Endodermal cell (in vitro differentiated cells): ENCODE measurements at regions not wholly inside any gene's neighbourhood (a gene's known extent, or its start where the extent isn't known, plus 50 kb on each side); places are given as distances from the start of the nearest gene placed in this dataset.
A peak's percentile ranks its signal among the peaks of the same experiment; 100 is the strongest.

Experiments used
- DNase-seq: peaks from one replicate; pipeline ENCODE4 v3.0.0-alpha.2; 2017
- H3K27ac ChIP-seq: 2 replicates; pipeline ENCODE4 v1.5.1; 2013; ENCODE audit warnings: mild to moderate bottlenecking, low read depth, low read length, moderate library complexity
- H3K27me3 ChIP-seq: 2 replicates; pipeline ENCODE4 v1.6.1; 2013; ENCODE audit warnings: mild to moderate bottlenecking, low read length, moderate library complexity; ENCODE audit not compliant: insufficient read depth, control insufficient read depth, poor library complexity, severe bottlenecking
- H3K36me3 ChIP-seq: 2 replicates; pipeline ENCODE4 v1.7.0; 2013; ENCODE audit warnings: mild to moderate bottlenecking, low read length, moderate library complexity; ENCODE audit not compliant: control insufficient read depth, insufficient read depth
- H3K4me1 ChIP-seq: one replicate; pipeline ENCODE4 v1.7.0; 2013; ENCODE audit warnings: low read length; ENCODE audit not compliant: control insufficient read depth, insufficient read depth
- H3K4me3 ChIP-seq: 2 replicates; pipeline ENCODE4 v1.5.1; 2013; ENCODE audit warnings: mild to moderate bottlenecking, low read length, moderate library complexity
- H3K9ac ChIP-seq: 2 replicates; pipeline ENCODE4 v1.6.1; 2013; ENCODE audit warnings: mild to moderate bottlenecking, low read length, moderate library complexity; ENCODE audit not compliant: poor library complexity, severe bottlenecking; ENCODE audit errors: extremely low read depth
- H3K9me3 ChIP-seq: 2 replicates; pipeline ENCODE4 v1.6.1; 2013; ENCODE audit warnings: mild to moderate bottlenecking, low read length, moderate library complexity; ENCODE audit not compliant: control insufficient read depth
- H3K27ac Mint-ChIP-seq: 2 replicates; pipeline ENCODE4 v1.8.0; 2020; ENCODE audit warnings: mixed read lengths
- H3K27me3 Mint-ChIP-seq: 2 replicates; pipeline ENCODE4 v1.8.0; 2021; ENCODE audit warnings: mild to moderate bottlenecking, mixed read lengths; ENCODE audit not compliant: insufficient read depth
- H3K36me3 Mint-ChIP-seq: 2 replicates; pipeline ENCODE4 v1.8.0; 2020; ENCODE audit warnings: low read depth, mixed read lengths
- H3K4me1 Mint-ChIP-seq: 2 replicates; pipeline ENCODE4 v1.8.0; 2020; ENCODE audit warnings: mixed read lengths
- H3K4me3 Mint-ChIP-seq: 2 replicates; pipeline ENCODE4 v1.8.0; 2020; ENCODE audit warnings: mild to moderate bottlenecking, moderate library complexity, mixed read lengths
- H3K9me3 Mint-ChIP-seq: 2 replicates; pipeline ENCODE4 v1.8.0; 2020; ENCODE audit warnings: mild to moderate bottlenecking, mixed read lengths
- WGBS, 2 experiments: methylation state at CpG; one replicate each; pipeline versions ENCODE4 v1.1.5 to v1.1.7; 2013; ENCODE audit warnings: missing lambda C conversion rate in 2 of 2, mixed read lengths in 1 of 2; ENCODE audit not compliant: insufficient coverage in 1 of 2, insufficient read length in 1 of 2; 5-methylcytosine and 5-hydroxymethylcytosine counted together
- TF ChIP-seq, protein P1 (sequence below): fragments of 200-600 bp; sonication (generic); conservative IDR thresholded peaks from 2 replicates; pipeline ENCODE4 v1.5.0; 2021; ENCODE audit warnings: antibody characterized with exemption, mild to moderate bottlenecking

DNA sequence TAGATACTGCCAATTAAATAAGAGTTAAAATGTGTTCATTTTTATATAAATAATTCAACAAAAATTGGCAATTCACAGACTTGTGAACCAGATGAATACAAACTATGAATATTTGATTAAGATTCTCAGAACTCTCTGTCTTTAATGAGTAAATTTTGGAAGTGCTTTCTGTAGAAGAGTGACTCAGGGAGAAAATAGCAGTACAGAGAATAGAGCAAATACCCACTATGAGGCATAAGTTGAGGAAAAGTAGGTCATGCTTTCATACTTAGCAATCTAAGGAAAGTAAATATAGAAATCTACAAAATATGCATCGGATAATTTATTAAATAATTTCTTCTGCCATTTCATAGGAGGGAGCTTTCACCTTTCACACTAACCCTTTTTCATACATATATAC is 117.7 kb upstream of the TMEM106B start:
- peaks cover 18% of the 10 kb centered on the region for H3K4me1 Mint-ChIP-seq
- H3K36me3 ChIP-seq, result no peaks in the 10 kb centered on the region
- TF ChIP-seq, protein P1, sequence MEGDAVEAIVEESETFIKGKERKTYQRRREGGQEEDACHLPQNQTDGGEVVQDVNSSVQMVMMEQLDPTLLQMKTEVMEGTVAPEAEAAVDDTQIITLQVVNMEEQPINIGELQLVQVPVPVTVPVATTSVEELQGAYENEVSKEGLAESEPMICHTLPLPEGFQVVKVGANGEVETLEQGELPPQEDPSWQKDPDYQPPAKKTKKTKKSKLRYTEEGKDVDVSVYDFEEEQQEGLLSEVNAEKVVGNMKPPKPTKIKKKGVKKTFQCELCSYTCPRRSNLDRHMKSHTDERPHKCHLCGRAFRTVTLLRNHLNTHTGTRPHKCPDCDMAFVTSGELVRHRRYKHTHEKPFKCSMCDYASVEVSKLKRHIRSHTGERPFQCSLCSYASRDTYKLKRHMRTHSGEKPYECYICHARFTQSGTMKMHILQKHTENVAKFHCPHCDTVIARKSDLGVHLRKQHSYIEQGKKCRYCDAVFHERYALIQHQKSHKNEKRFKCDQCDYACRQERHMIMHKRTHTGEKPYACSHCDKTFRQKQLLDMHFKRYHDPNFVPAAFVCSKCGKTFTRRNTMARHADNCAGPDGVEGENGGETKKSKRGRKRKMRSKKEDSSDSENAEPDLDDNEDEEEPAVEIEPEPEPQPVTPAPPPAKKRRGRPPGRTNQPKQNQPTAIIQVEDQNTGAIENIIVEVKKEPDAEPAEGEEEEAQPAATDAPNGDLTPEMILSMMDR, result no peak
- no CpG with 5 or more reads among the region's 1 CpG for WGBS, 2 experiments
- no peak overlapping the region for H3K4me3 Mint-ChIP-seq
- H3K27me3 Mint-ChIP-seq, result no peaks in the 10 kb centered on the region
- H3K27ac ChIP-seq, result no peak overlapping the region
- H3K4me1 ChIP-seq, result peaks cover 4% of the 10 kb centered on the region
- DNase-seq, result no peak
- no peaks in the 10 kb centered on the region for H3K27me3 ChIP-seq
- H3K36me3 Mint-ChIP-seq, result no peaks in the 10 kb centered on the region
- no peak overlapping the region for H3K27ac Mint-ChIP-seq
- no peak overlapping the region for H3K9ac ChIP-seq
- no peaks in the 10 kb centered on the region for H3K9me3 Mint-ChIP-seq
- H3K4me3 ChIP-seq, result no peak overlapping the region
- no peaks in the 10 kb centered on the region for H3K9me3 ChIP-seq

DNA sequence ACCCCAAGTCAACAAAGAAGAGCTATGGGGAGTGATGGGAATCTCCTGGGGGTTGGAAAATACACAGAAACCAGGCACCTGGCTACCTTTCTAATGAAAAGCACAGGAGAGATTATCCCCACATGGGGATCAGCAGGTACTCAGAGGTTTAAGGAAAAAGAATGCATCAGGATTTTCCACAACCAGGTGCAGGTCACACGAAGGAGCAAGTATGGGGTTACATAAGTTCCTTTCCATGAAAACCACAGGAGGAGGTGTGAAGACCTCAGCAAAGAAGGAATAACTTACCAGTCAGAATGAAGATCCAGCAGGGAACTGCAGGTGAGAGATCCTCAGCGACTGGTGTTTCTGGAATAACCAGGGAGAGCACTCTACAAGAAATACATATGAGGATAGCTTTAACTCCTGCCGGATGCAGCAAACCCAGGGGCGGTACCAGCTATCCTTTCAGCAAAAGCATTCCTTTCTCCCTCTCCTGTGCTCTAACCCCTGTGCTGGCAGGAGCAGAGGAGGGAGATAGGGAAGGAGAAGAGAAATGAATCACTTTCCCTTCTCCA is 116.7 kb upstream of the TMEM106B start:
- H3K27ac Mint-ChIP-seq, result peak overlapping the region; percentile 50
- peak overlapping the region; percentile 24 for H3K4me3 ChIP-seq
- no peaks in the 10 kb centered on the region for H3K36me3 ChIP-seq
- peaks cover 18% of the 10 kb centered on the region for H3K4me1 Mint-ChIP-seq
- peaks cover 4% of the 10 kb centered on the region for H3K4me1 ChIP-seq
- no peak overlapping the region for H3K9ac ChIP-seq
- H3K9me3 Mint-ChIP-seq, result no peaks in the 10 kb centered on the region
- no peak overlapping the region for H3K27ac ChIP-seq
- H3K36me3 Mint-ChIP-seq, result no peaks in the 10 kb centered on the region
- no peaks in the 10 kb centered on the region for H3K27me3 ChIP-seq
- 13 to 26% methylated on average over 1 to 4 of the region's 4 CpGs for WGBS, 2 experiments
- H3K4me3 Mint-ChIP-seq, result no peak overlapping the region
- DNase-seq, result peak; percentile 83
- TF ChIP-seq, protein P1, result no peak
- H3K27me3 Mint-ChIP-seq, result no peaks in the 10 kb centered on the region
- H3K9me3 ChIP-seq, result peaks cover under 1% of the 10 kb centered on the region

DNA sequence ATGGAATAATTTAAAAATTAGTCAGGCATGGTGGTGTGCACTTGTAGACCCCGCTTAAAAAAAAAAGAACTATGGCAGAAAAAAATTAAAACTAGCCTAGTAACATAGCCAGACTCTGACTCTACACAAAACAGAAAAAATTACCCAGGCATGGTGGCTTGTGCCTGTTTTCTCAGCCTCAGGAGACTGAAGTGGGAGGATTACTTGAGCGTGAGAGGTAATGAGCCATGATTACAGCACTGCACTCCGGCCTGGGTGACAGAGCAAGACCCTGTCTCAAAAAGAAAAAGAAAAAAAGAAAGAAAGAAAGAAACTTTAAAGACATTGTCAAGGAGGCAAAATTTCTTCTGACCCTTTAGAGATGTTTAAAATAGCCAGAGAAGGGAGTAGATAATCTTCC is 109.0 kb upstream of the TMEM106B start:
- peaks cover 6% of the 10 kb centered on the region for H3K9me3 ChIP-seq
- TF ChIP-seq, protein P1, result no peak
- no peaks in the 10 kb centered on the region for H3K36me3 ChIP-seq
- H3K4me3 ChIP-seq, result no peak overlapping the region
- no peaks in the 10 kb centered on the region for H3K27me3 ChIP-seq
- H3K4me1 Mint-ChIP-seq, result no peaks in the 10 kb centered on the region
- no peak overlapping the region for H3K9ac ChIP-seq
- H3K27ac Mint-ChIP-seq, result no peak overlapping the region
- H3K4me1 ChIP-seq, result no peaks in the 10 kb centered on the region
- H3K27me3 Mint-ChIP-seq, result no peaks in the 10 kb centered on the region
- H3K9me3 Mint-ChIP-seq, result no peaks in the 10 kb centered on the region
- no peak overlapping the region for H3K4me3 Mint-ChIP-seq
- no peaks in the 10 kb centered on the region for H3K36me3 Mint-ChIP-seq
- DNase-seq, result no peak
- WGBS, 2 experiments, result 84 to 97% methylated on average over 3 of the region's 3 CpGs
- H3K27ac ChIP-seq, result no peak overlapping the region
